ENCODE measurements at regions not wholly inside any gene's neighbourhood (a gene's known extent, or its start where the extent isn't known, plus 50 kb on each side); places are given as distances from the start of the nearest gene placed in this dataset.

DNA sequence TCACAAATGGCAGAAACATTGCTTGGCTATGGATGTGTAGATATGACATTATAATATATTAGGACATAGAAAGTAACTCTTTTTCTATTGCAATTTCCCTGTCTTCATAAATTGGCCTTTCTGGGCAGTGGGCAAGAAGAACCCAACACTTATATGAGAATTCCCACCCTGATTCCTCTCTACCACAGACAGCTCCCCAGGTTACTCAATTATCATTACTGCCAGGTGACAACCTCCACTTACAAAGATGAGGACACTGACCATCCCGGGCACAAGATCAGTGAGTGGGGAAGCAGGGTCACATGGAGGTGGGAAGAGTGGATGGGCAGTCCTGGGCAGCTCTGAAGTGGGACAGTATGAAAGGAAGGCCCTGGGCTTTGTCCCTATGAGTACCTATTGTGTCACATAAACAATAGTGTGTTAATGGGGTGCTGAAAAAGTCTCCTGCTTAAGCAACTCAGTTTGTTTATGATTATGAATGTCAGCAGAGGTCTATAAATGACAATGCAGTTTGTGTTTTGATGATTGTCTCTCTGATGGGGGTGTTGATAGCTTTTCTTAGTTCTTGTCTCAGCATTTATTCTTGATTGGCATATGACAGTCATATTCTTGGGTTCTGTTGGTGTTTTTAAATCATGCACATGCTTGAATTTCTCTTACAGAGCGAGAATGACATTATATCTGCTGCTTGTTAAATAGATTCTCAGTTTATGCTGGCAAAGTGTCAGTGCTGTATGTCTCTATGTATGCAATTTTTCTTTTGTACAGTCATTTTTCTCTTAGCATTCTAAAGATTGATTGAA is 99.9 kb downstream of the SLIT2 start:
- peaks cover 10% of the 10 kb centered on the region for H3K4me1 Mint-ChIP-seq (ENCODE audit: unreplicated experiment)
- DNase-seq (ENCODE audit: low spot score): no peak
- no peaks in the 10 kb centered on the region for H3K27me3 Mint-ChIP-seq (ENCODE audit: unreplicated experiment)
- no peaks in the 10 kb centered on the region for H3K36me3 Mint-ChIP-seq (ENCODE audit: low read depth, unreplicated experiment)
- no peak overlapping the region for H3K4me3 Mint-ChIP-seq (ENCODE audit: unreplicated experiment)
- H3K9me3 Mint-ChIP-seq (ENCODE audit: unreplicated experiment): no peaks in the 10 kb centered on the region
- TF ChIP-seq, protein P1, sequence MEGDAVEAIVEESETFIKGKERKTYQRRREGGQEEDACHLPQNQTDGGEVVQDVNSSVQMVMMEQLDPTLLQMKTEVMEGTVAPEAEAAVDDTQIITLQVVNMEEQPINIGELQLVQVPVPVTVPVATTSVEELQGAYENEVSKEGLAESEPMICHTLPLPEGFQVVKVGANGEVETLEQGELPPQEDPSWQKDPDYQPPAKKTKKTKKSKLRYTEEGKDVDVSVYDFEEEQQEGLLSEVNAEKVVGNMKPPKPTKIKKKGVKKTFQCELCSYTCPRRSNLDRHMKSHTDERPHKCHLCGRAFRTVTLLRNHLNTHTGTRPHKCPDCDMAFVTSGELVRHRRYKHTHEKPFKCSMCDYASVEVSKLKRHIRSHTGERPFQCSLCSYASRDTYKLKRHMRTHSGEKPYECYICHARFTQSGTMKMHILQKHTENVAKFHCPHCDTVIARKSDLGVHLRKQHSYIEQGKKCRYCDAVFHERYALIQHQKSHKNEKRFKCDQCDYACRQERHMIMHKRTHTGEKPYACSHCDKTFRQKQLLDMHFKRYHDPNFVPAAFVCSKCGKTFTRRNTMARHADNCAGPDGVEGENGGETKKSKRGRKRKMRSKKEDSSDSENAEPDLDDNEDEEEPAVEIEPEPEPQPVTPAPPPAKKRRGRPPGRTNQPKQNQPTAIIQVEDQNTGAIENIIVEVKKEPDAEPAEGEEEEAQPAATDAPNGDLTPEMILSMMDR (IDR thresholded peaks at IDR 0.05; ENCODE audit: unreplicated experiment): no peak
- H3K27ac Mint-ChIP-seq (ENCODE audit: unreplicated experiment): no peak overlapping the region

DNA sequence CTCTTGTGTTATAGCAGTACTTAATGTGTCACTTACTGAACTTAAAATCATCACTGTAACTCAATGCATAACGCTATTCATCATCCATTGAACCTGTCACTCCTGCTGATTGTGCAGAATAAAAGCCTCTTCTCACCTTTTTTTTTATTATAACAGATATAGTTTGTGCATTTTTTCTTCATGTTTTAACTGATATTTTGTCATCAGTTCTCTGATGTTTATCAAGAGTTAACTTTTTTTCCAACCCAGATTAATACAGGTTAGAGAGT is 100.4 kb downstream of the SLIT2 start:
- Mint-ChIP-seq H3K4me1 (ENCODE audit: unreplicated experiment) (peaks cover 10% of the 10 kb centered on the region), H3K4me3 (ENCODE audit: unreplicated experiment) (no peak overlapping the region), H3K27me3 (ENCODE audit: unreplicated experiment) (no peaks in the 10 kb centered on the region), H3K27ac (ENCODE audit: unreplicated experiment) (no peak overlapping the region), H3K36me3 (ENCODE audit: low read depth, unreplicated experiment) (no peaks in the 10 kb centered on the region), H3K9me3 (ENCODE audit: unreplicated experiment) (no peaks in the 10 kb centered on the region)
- no peak for DNase-seq (ENCODE audit: low spot score)
- TF ChIP-seq, protein P1 (IDR thresholded peaks at IDR 0.05; ENCODE audit: unreplicated experiment): no peak

DNA sequence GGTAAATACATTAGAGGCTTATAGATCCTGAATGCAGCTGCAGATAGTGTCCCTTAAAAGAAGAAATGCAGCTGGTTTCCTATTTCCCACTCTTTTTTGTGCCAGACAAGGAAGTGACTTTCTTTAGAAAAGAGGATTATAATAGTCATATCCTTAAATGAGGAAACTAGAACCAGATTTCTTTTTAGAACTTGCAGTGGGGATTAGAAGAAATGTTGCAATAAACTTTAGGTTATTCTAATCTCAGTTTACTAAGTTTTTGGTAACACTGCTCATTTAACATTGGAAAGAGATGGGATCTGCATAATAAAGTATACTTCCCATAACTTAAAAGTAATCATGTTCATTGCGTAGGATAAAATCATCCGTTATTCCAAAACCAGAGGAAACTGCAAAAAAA is 101.9 kb downstream of the SLIT2 start:
- H3K9me3 Mint-ChIP-seq (ENCODE audit: unreplicated experiment): no peaks in the 10 kb centered on the region
- no peak overlapping the region for H3K4me3 Mint-ChIP-seq (ENCODE audit: unreplicated experiment)
- H3K27me3 Mint-ChIP-seq (ENCODE audit: unreplicated experiment): no peaks in the 10 kb centered on the region
- H3K4me1 Mint-ChIP-seq (ENCODE audit: unreplicated experiment): peaks cover 10% of the 10 kb centered on the region
- DNase-seq (ENCODE audit: low spot score): no peak
- no peaks in the 10 kb centered on the region for H3K36me3 Mint-ChIP-seq (ENCODE audit: low read depth, unreplicated experiment)
- TF ChIP-seq, protein P1 (IDR thresholded peaks at IDR 0.05; ENCODE audit: unreplicated experiment): no peak
- no peak overlapping the region for H3K27ac Mint-ChIP-seq (ENCODE audit: unreplicated experiment)

DNA sequence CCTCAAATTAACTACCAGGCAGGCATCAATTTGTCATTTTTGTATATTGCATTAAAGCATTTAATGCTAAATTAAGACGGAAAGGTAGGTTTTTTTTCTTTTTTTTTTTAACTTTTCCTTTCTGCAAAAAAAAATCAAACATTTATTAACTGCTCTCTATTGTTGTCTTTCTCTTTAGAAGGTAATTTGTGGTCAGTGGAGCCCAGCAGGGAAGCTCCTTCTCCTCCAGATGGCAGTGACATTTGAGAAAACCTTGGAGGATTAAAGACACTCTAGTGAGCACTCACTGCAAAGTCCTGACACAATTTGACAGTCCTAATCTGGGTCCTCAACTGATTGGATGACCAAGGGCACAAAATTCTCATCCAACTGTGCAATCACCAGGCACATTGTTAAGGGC is 102.4 kb downstream of the SLIT2 start:
- no peak overlapping the region for H3K27ac Mint-ChIP-seq (ENCODE audit: unreplicated experiment)
- DNase-seq (ENCODE audit: low spot score): no peak
- H3K4me1 Mint-ChIP-seq (ENCODE audit: unreplicated experiment): peaks cover 10% of the 10 kb centered on the region
- H3K4me3 Mint-ChIP-seq (ENCODE audit: unreplicated experiment): no peak overlapping the region
- H3K9me3 Mint-ChIP-seq (ENCODE audit: unreplicated experiment): no peaks in the 10 kb centered on the region
- no peaks in the 10 kb centered on the region for H3K36me3 Mint-ChIP-seq (ENCODE audit: low read depth, unreplicated experiment)
- H3K27me3 Mint-ChIP-seq (ENCODE audit: unreplicated experiment): no peaks in the 10 kb centered on the region
- TF ChIP-seq, protein P1 (IDR thresholded peaks at IDR 0.05; ENCODE audit: unreplicated experiment): no peak

DNA sequence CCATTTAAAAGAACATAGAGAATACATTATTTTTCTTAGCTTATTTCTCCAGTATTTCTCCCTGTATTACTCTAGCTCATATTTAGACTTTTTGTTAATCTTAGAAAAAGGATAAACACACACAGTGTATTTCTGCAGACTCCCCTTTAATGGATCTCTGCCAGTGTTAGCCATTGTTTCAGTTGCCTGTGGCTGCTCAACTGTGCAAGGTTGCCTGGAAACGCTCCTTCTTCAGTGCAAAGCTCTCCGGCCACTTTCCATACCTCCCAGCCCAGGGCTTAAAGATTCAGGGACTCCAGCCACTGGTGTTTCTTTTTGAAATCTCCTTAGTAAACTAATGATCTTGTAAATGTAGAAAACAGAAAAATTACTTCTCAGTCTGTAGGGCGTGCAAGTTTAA is 104.9 kb downstream of the SLIT2 start:
- H3K36me3 Mint-ChIP-seq (ENCODE audit: low read depth, unreplicated experiment): no peaks in the 10 kb centered on the region
- H3K4me1 Mint-ChIP-seq (ENCODE audit: unreplicated experiment): peaks cover 10% of the 10 kb centered on the region
- no peaks in the 10 kb centered on the region for H3K27me3 Mint-ChIP-seq (ENCODE audit: unreplicated experiment)
- H3K4me3 Mint-ChIP-seq (ENCODE audit: unreplicated experiment): no peak overlapping the region
- H3K9me3 Mint-ChIP-seq (ENCODE audit: unreplicated experiment): no peaks in the 10 kb centered on the region
- H3K27ac Mint-ChIP-seq (ENCODE audit: unreplicated experiment): peak overlapping the region; percentile 19
- TF ChIP-seq, protein P1 (IDR thresholded peaks at IDR 0.05; ENCODE audit: unreplicated experiment): no peak
- DNase-seq (ENCODE audit: low spot score): no peak
